Osteoblast (primary cell): ENCODE measurements at regions not wholly inside any gene's neighbourhood (a gene's known extent, or its start where the extent isn't known, plus 50 kb on each side); places are given as distances from the start of the nearest gene placed in this dataset.
"Not testable (repeated sequence)": the region's sequence is repeated elsewhere in the genome, so short reads cannot be mapped to it uniquely, and the experiment has no call there.

Experiments used
- DNase-seq: peaks from one replicate; pipeline ENCODE4 v3.0.0; 2011; ENCODE audit warnings: low spot score, mixed read lengths; ENCODE audit not compliant: insufficient read length; ENCODE audit errors: missing footprints
- H2AFZ ChIP-seq: 2 replicates; pipeline ENCODE4 v1.6.0; 2011; ENCODE audit warnings: mild to moderate bottlenecking, low read length
- H3K27ac ChIP-seq: 2 replicates; pipeline ENCODE4 v1.5.1; 2011; ENCODE audit warnings: mild to moderate bottlenecking, low read depth, low read length, moderate library complexity
- H3K27me3 ChIP-seq: 2 replicates; pipeline ENCODE4 v1.6.0; 2012; ENCODE audit warnings: mild to moderate bottlenecking, control low read depth, inconsistent platforms, low read length, moderate library complexity; ENCODE audit not compliant: insufficient read depth
- H3K36me3 ChIP-seq: 2 replicates; pipeline ENCODE4 v1.5.1; 2011; ENCODE audit warnings: mild to moderate bottlenecking, low read length, control low read depth, moderate library complexity; ENCODE audit not compliant: insufficient read depth
- H3K4me1 ChIP-seq: 2 replicates; pipeline ENCODE4 v1.5.1; 2011; ENCODE audit warnings: mild to moderate bottlenecking, low read length, control low read depth, moderate library complexity; ENCODE audit not compliant: insufficient read depth
- H3K4me2 ChIP-seq: 2 replicates; pipeline ENCODE4 v1.6.0; 2011; ENCODE audit warnings: mild to moderate bottlenecking, low read length; ENCODE audit not compliant: insufficient read depth
- H3K4me3 ChIP-seq: fragments of 200-600 bp; sonication (generic); 3 replicates; pipeline ENCODE4 v1.5.1; 2012; ENCODE audit warnings: mild to moderate bottlenecking, low read length, inconsistent platforms; ENCODE audit not compliant: insufficient read depth
- H3K79me2 ChIP-seq: 2 replicates; pipeline ENCODE4 v1.6.0; 2012; ENCODE audit warnings: mild to moderate bottlenecking, low read length, control low read depth, inconsistent platforms; ENCODE audit not compliant: insufficient read depth
- H3K9me3 ChIP-seq: 2 replicates; pipeline ENCODE4 v1.5.1; 2011; ENCODE audit warnings: low read depth, low read length, control low read depth
- H4K20me1 ChIP-seq: 2 replicates; pipeline ENCODE4 v1.6.0; 2012; ENCODE audit warnings: mild to moderate bottlenecking, low read length, control low read depth; ENCODE audit not compliant: insufficient read depth
- TF ChIP-seq, protein P1 (sequence below): IDR thresholded peaks from 2 replicates; pipeline ENCODE4 v1.5.1; 2011; ENCODE audit warnings: mild to moderate bottlenecking, low read depth, low read length, moderate library complexity; ENCODE audit errors: extremely low read depth

DNA sequence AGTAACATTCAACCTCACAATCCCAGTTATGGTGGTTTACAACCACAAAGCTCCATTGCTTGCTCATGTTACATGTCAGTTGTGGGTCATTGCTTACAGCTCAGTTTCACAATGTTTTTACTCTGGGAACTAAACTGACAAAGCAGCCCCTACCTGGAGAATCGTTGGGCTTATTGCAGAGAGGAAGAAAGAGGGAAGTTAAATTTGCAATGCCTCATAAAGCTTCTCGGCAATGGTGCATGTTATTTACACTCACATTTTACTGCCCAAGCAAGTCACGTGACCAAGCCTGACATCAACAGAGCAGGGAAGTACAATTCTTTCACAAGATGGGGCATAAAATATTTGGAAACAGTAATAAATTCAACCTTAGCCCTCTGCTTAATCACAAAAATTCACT is 441.6 kb downstream of the TDRD3 start:
- no peak overlapping the region for H3K4me2 ChIP-seq
- TF ChIP-seq, protein P1, sequence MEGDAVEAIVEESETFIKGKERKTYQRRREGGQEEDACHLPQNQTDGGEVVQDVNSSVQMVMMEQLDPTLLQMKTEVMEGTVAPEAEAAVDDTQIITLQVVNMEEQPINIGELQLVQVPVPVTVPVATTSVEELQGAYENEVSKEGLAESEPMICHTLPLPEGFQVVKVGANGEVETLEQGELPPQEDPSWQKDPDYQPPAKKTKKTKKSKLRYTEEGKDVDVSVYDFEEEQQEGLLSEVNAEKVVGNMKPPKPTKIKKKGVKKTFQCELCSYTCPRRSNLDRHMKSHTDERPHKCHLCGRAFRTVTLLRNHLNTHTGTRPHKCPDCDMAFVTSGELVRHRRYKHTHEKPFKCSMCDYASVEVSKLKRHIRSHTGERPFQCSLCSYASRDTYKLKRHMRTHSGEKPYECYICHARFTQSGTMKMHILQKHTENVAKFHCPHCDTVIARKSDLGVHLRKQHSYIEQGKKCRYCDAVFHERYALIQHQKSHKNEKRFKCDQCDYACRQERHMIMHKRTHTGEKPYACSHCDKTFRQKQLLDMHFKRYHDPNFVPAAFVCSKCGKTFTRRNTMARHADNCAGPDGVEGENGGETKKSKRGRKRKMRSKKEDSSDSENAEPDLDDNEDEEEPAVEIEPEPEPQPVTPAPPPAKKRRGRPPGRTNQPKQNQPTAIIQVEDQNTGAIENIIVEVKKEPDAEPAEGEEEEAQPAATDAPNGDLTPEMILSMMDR = no peak
- no peak for DNase-seq

DNA sequence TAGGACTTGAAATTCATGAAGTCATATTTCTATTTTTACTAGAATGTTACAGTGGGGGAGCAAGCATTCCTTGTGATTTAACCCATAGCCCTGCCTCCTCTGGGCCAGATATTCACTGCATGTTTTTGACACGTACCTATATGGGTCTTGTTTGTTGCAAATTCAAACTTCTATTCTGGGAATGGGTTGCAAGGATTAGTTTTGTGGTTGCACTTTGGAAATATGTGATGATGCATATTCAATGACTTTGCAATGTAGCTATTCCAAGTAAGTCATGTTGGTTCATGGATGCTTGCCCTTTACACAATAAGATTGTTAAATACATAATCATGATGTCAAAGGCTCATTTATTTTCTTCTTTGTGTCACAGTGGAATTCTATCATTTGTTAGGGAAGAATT is 440.8 kb downstream of the TDRD3 start:
- DNase-seq = no peak
- H3K27ac ChIP-seq = no peak overlapping the region
- peaks cover 3% of the 10 kb centered on the region for H3K9me3 ChIP-seq
- H3K4me2 ChIP-seq = no peak overlapping the region
- no peaks in the 10 kb centered on the region for H3K79me2 ChIP-seq
- H3K4me1 ChIP-seq = no peaks in the 10 kb centered on the region
- H3K36me3 ChIP-seq = no peaks in the 10 kb centered on the region
- TF ChIP-seq, protein P1 = no peak
- no peaks in the 10 kb centered on the region for H4K20me1 ChIP-seq
- H2AFZ ChIP-seq = no peak overlapping the region
- H3K27me3 ChIP-seq = no peaks in the 10 kb centered on the region
- no peak overlapping the region for H3K4me3 ChIP-seq

More for the DNA sequence above, 441.6 kb downstream of the TDRD3 start:
- H2AFZ ChIP-seq = no peak overlapping the region
- no peaks in the 10 kb centered on the region for H3K4me1 ChIP-seq
- no peak overlapping the region for H3K27ac ChIP-seq
- H3K79me2 ChIP-seq = no peaks in the 10 kb centered on the region
- H3K9me3 ChIP-seq = peaks cover 3% of the 10 kb centered on the region
- no peaks in the 10 kb centered on the region for H4K20me1 ChIP-seq
- no peaks in the 10 kb centered on the region for H3K36me3 ChIP-seq
- H3K27me3 ChIP-seq = no peaks in the 10 kb centered on the region
- H3K4me3 ChIP-seq = no peak overlapping the region

DNA sequence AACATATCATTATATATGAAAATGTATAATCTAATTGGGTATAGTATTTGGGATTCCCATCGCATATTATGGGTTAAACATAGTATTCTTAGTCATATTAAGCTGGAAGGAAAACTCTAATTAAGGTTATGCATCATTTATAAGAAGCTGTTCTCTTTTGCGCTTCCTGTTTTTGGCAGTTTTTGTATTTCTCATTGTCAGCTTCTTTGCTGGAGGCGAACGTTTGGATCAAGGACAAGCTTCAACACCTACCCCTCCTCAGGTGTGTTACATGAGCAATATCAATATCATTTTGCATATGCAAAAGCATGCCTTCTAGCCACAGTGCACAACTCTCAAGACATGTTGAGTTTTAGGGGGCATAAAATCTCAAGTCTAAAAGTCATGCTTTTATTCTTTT is 439.8 kb downstream of the TDRD3 start:
- Histone ChIP-seq H4K20me1 (no peaks in the 10 kb centered on the region), H2AFZ (no peak overlapping the region), H3K27ac (no peak overlapping the region), H3K4me1 (no peaks in the 10 kb centered on the region), H3K27me3 (no peaks in the 10 kb centered on the region), H3K4me3 (no peak overlapping the region), H3K4me2 (no peak overlapping the region), H3K9me3 (peaks cover 3% of the 10 kb centered on the region), H3K79me2 (no peaks in the 10 kb centered on the region), H3K36me3 (no peaks in the 10 kb centered on the region)
- DNase-seq = no peak
- TF ChIP-seq, protein P1 = no peak

DNA sequence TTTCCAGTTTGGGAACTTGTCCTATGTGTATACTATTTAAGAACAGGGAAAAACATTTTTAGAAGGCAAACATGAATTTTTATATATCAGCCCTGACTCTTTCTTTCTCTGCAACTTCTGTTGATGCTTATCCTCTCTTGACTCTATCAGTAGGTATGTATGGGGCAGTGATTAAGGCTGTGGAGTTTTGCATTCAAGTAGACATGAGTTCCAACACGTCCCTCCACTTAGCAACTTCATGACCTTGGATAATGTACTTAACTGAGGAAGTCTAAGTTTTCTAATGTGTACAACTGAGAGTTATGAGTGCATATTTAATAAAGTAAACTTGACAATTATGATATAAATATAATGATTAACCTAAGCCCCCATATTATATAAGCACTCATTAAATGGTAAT is 414.6 kb downstream of the TDRD3 start:
- Histone ChIP-seq H3K79me2 (no peaks in the 10 kb centered on the region), H3K36me3 (no peaks in the 10 kb centered on the region), H4K20me1 (no peaks in the 10 kb centered on the region), H3K9me3 (no peaks in the 10 kb centered on the region), H3K4me3 (no peak overlapping the region), H3K27me3 (no peaks in the 10 kb centered on the region), H3K27ac (no peak overlapping the region), H3K4me2 (no peak overlapping the region), H3K4me1 (no peaks in the 10 kb centered on the region), H2AFZ (no peak overlapping the region)
- no peak for DNase-seq
- TF ChIP-seq, protein P1 = no peak

DNA sequence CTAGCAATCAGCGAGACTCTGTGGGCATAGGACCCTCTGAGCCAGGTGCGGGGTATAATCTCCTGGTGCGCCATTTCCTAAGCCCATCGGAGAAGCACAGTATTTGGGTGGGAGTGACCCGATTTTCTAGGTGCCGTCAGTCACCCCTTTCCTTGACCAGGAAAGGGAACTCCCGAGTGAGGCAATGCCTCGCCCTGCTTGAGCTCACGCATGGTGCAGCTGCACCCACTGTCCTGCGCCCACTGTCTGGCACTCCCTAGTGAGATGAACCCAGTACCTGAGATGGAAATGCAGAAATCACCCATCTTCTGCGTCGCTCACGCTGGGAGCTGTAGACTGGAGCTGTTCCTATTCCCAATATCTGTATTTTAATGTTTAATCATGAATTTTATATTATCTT is 408.6 kb downstream of the TDRD3 start:
- not testable (repeated sequence) for H2AFZ ChIP-seq, H3K79me2 ChIP-seq, H4K20me1 ChIP-seq, H3K36me3 ChIP-seq, H3K27me3 ChIP-seq, H3K4me3 ChIP-seq, H3K27ac ChIP-seq, DNase-seq, H3K9me3 ChIP-seq, H3K4me2 ChIP-seq, H3K4me1 ChIP-seq
